ENCODE measurements at regions not wholly inside any gene's neighbourhood (a gene's known extent, or its start where the extent isn't known, plus 50 kb on each side); places are given as distances from the start of the nearest gene placed in this dataset.

DNA sequence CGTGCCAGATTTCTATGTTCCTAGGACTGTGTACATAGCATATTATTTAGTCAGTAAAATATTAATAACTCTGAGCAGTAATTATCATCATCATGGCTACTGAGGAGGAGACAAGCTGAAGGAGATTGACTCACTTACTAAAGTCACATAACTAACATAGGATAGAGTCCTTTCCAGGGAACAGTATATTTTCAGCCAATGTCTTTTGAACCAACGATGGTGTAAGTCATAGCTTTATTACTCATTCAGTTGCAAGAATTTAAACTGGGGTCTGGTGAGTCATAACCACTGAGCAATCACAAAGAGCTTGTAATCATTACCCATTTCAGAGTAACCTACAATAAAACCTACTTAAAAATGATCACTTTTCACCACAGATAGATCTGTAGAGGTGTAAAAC lies 1564.8 kb upstream of the TENM4 start:
- ChIA-PET POLR2A (no interaction called here), CTCF (no interaction called here)
- DNase-seq (ENCODE audit: extremely low spot score) = no peak
- TF ChIP-seq NFRKB (IDR thresholded peaks at IDR 0.05) = no peak
- no peak for TF ChIP-seq CTBP1 (IDR thresholded peaks at IDR 0.05; ENCODE audit: borderline replicate concordance)
- TF ChIP-seq FOXA1 (IDR thresholded peaks at IDR 0.05) = no peak
- TF ChIP-seq LEF1 (IDR thresholded peaks at IDR 0.05; ENCODE audit: borderline replicate concordance) = no peak
- no peak for TF ChIP-seq ARNT (IDR thresholded peaks at IDR 0.05)
- no peak for TF ChIP-seq L3MBTL2 (conservative IDR thresholded peaks at IDR 0.05)
- TF ChIP-seq TARDBP (IDR thresholded peaks at IDR 0.05) = no peak
- no peak for TF ChIP-seq FOXK2 (IDR thresholded peaks at IDR 0.05)
- no peak for TF ChIP-seq ELF4 (IDR thresholded peaks at IDR 0.05)
- TF ChIP-seq, protein P1, sequence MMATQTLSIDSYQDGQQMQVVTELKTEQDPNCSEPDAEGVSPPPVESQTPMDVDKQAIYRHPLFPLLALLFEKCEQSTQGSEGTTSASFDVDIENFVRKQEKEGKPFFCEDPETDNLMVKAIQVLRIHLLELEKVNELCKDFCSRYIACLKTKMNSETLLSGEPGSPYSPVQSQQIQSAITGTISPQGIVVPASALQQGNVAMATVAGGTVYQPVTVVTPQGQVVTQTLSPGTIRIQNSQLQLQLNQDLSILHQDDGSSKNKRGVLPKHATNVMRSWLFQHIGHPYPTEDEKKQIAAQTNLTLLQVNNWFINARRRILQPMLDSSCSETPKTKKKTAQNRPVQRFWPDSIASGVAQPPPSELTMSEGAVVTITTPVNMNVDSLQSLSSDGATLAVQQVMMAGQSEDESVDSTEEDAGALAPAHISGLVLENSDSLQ (IDR thresholded peaks at IDR 0.05) = no peak
- no peak for TF ChIP-seq ZNF384 (IDR thresholded peaks at IDR 0.05)
- TF ChIP-seq HDGF (IDR thresholded peaks at IDR 0.05; ENCODE audit: borderline replicate concordance) = no peak
- TF ChIP-seq SUZ12 (IDR thresholded peaks at IDR 0.05) = no peak
- TF ChIP-seq SP1 (IDR thresholded peaks at IDR 0.05) = no peak
- TF ChIP-seq BHLHE40 (IDR thresholded peaks at IDR 0.05; ENCODE audit: borderline replicate concordance) = no peak
- no peak for TF ChIP-seq FOXM1 (IDR thresholded peaks at IDR 0.05; ENCODE audit: borderline replicate concordance)

DNA sequence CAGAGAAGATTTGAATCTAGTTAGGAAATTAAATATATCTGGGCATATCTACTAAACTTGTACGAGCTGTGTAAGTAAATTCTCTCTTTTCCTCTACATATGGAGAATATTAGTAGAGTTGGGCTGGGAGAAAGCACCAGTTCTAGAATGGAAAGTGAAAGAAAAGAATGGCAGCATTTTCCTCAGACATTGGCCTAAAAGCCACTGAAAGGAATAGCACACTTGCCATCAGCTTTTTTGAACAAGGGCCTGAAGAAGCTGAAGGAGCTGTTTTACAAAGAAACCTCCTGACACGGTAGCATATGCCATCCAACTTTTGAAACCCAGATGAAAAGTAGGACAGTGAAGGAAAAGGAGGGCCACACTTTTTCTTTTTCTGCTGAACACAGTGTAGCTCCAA lies 1563.7 kb upstream of the TENM4 start:
- POLR2A ChIA-PET = no interaction called here
- CTCF ChIA-PET = no interaction called here
- DNase-seq (ENCODE audit: extremely low spot score) = no peak
- TF ChIP-seq FOXK2 (IDR thresholded peaks at IDR 0.05) (no peak), SUZ12 (IDR thresholded peaks at IDR 0.05) (no peak)

DNA sequence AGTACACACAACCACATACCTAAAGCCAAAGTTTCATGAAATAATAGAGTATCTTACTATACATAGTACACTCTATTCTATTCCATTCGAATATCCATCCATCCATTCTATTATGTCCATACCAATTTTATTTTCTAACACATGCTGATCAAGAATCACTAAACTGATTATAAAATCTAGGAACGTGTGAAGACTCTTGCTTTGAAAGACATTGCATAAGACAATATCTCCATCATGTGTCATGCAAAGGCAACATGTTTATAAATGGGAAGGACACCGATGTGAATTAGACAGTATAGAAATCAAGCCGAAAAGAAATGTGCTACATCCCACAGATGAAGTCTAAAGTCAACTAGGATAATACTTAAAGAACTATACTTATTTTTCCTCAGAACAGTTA lies 1561.5 kb upstream of the TENM4 start:
- no peak for DNase-seq (ENCODE audit: extremely low spot score)
- ChIA-PET CTCF (no interaction called here), POLR2A (no interaction called here)
- TF ChIP-seq LEF1 (IDR thresholded peaks at IDR 0.05; ENCODE audit: borderline replicate concordance) (no peak), BHLHE40 (IDR thresholded peaks at IDR 0.05; ENCODE audit: borderline replicate concordance) (no peak)

DNA sequence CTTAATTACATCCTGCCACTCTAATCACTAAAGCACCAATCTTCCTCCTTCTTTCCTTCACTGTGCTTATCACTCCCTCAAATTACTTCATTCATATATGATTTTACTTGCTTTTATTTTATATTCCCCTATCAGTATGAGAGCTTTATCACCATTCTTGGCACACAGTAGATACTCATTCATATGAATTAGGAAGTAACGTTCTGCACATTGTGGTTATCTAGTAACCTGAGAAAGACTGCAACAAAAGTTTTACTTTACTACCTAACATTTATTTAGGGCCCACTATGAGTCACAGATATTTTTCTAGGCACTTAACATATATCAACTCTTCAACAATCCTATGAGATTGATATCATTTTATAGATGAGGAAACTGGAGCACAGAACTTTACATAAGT lies 1559.9 kb upstream of the TENM4 start:
- POLR2A ChIA-PET = no interaction called here
- DNase-seq (ENCODE audit: extremely low spot score) = no peak
- TF ChIP-seq CTBP1 (IDR thresholded peaks at IDR 0.05; ENCODE audit: borderline replicate concordance) = no peak
- no peak for TF ChIP-seq FOXA1 (IDR thresholded peaks at IDR 0.05)
- TF ChIP-seq SP1 (IDR thresholded peaks at IDR 0.05) = no peak
- no peak for TF ChIP-seq LEF1 (IDR thresholded peaks at IDR 0.05; ENCODE audit: borderline replicate concordance)
- TF ChIP-seq HDGF (IDR thresholded peaks at IDR 0.05; ENCODE audit: borderline replicate concordance) = no peak
- CTCF ChIA-PET = interaction anchor here (0.6 kb wide), 1 partner anchor 399 kb away, joined by 3 read pairs; no protein-coding TSS in a partner anchor

DNA sequence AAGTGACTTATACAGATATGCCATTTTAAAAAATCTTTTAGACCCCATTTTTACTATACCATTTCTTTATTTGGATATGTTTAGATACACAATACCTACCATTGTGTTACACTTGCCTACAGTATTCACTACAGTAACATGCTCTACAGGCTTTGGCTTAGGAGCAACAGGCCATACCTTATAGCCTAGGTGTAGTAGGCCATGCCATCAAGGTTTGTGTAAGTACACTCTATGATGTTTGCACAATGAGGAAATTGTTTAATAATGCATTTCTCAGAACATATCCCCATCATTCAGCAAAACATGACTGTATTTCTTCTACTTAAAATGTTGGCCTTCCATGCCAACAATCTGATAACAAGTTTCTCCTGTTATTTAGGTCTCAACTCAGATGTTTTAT lies 1559.5 kb upstream of the TENM4 start:
- ChIA-PET CTCF (no interaction called here), POLR2A (no interaction called here)
- no peak for DNase-seq (ENCODE audit: extremely low spot score)
- TF ChIP-seq SP1 (IDR thresholded peaks at IDR 0.05) (no peak), ZNF384 (IDR thresholded peaks at IDR 0.05) (no peak), NFRKB (IDR thresholded peaks at IDR 0.05) (no peak), BHLHE40 (IDR thresholded peaks at IDR 0.05; ENCODE audit: borderline replicate concordance) (no peak), ELF4 (IDR thresholded peaks at IDR 0.05) (no peak), FOXK2 (IDR thresholded peaks at IDR 0.05) (no peak), HDGF (IDR thresholded peaks at IDR 0.05; ENCODE audit: borderline replicate concordance) (no peak), ARNT (IDR thresholded peaks at IDR 0.05) (no peak), SUZ12 (IDR thresholded peaks at IDR 0.05) (no peak), CTBP1 (IDR thresholded peaks at IDR 0.05; ENCODE audit: borderline replicate concordance) (no peak), FOXA1 (IDR thresholded peaks at IDR 0.05) (no peak), FOXM1 (IDR thresholded peaks at IDR 0.05; ENCODE audit: borderline replicate concordance) (no peak), L3MBTL2 (conservative IDR thresholded peaks at IDR 0.05) (no peak), LEF1 (IDR thresholded peaks at IDR 0.05; ENCODE audit: borderline replicate concordance) (no peak), TARDBP (IDR thresholded peaks at IDR 0.05) (no peak)
- TF ChIP-seq, protein P1 (IDR thresholded peaks at IDR 0.05) = no peak

DNA sequence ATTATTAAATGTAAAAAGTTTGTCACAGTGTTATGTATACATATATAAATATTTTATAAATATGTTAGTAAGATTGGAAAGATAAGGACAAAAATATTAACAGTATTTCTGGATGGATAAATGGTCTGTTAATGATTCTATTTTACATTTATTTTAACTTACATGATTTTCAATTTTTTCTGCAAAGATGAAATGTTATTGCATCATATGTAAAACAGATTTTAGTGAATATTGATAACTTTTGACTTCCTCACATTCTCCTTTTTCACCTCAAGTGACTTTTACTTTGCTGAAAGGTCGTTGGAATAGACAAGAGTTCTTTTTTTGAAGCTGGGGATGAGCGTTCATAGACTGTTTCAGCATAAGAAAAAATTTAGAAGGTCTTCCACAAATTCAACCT lies 1554.7 kb upstream of the TENM4 start:
- ChIA-PET CTCF (interaction anchor here (0.6 kb wide), 1 partner anchor 707 kb away, joined by 4 read pairs; no protein-coding TSS in a partner anchor), POLR2A (no interaction called here)
- no peak for TF ChIP-seq SP1 (IDR thresholded peaks at IDR 0.05)
- TF ChIP-seq ARNT (IDR thresholded peaks at IDR 0.05) = no peak
- TF ChIP-seq HDGF (IDR thresholded peaks at IDR 0.05; ENCODE audit: borderline replicate concordance) = no peak
- TF ChIP-seq BHLHE40 (IDR thresholded peaks at IDR 0.05; ENCODE audit: borderline replicate concordance) = no peak
- no peak for TF ChIP-seq NFRKB (IDR thresholded peaks at IDR 0.05)
- TF ChIP-seq FOXM1 (IDR thresholded peaks at IDR 0.05; ENCODE audit: borderline replicate concordance) = no peak
- TF ChIP-seq ELF4 (IDR thresholded peaks at IDR 0.05) = no peak
- TF ChIP-seq FOXA1 (IDR thresholded peaks at IDR 0.05) = no peak
- TF ChIP-seq L3MBTL2 (conservative IDR thresholded peaks at IDR 0.05) = no peak
- TF ChIP-seq, protein P1 (IDR thresholded peaks at IDR 0.05) = no peak
- TF ChIP-seq SUZ12 (IDR thresholded peaks at IDR 0.05) = no peak
- no peak for DNase-seq (ENCODE audit: extremely low spot score)

DNA sequence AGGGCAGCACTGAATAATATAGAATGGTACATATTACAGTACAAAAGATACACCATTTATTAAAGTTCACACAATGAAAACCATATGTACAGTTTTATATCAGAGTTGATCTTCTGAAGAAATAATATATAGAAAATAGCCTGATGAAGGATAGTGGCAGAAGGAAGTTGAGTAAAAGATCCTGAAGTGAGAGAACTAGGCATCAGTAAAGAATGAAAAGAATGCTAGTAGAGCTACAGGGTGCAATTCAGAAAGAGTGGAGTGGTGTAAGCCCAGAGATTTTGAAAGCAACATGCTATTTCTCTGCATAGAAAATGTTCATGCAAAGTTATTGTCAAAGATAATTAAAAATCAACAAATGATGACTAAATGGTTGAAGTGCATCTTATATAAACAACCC lies 1552.7 kb upstream of the TENM4 start:
- no peak for DNase-seq (ENCODE audit: extremely low spot score)
- TF ChIP-seq ZNF384 (IDR thresholded peaks at IDR 0.05) = no peak
- TF ChIP-seq ELF4 (IDR thresholded peaks at IDR 0.05) = no peak
- ChIA-PET CTCF (no interaction called here), POLR2A (no interaction called here)
